Islet of Langerhans (tissue), 1 donor: ENCODE measurements at regions not wholly inside any gene's neighbourhood (a gene's known extent, or its start where the extent isn't known, plus 50 kb on each side); places are given as distances from the start of the nearest gene placed in this dataset.
"Not testable (repeated sequence)": the region's sequence is repeated elsewhere in the genome, so short reads cannot be mapped to it uniquely, and the experiment has no call there.

Experiments
- FAIRE-seq: peaks from one replicate; lab custom pipeline; 2011; peaks lifted over from hg19 to GRCh38; lab: Jason Lieb, UNC

DNA sequence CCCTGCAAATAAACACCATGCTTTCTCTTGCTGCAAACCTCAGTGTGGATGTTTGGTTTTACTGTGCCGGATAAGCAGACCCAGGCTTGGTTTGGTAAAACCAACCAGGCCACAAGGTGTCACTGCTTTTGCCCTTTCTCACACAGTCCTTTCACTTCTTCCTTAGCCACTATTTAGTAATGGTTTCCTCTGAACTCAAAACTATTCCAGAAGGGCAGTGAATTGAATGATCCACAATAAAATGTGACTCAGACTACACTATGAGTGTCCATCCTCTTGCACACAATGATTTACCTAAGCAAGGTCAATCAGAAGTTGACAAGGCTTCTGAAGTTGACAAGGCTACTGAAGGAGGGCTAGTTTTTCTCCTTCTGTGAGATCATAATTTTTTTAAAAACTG, 552.4 kb upstream of the CCDC54 start:
- no peak for FAIRE-seq

- FAIRE-seq: no peak
Observed at GRCh38 chr3:106825962-106826605, 551.2 kb upstream of the CCDC54 start.

GRCh38 chr3:106826791-106827311, 550.4 kb upstream of the CCDC54 start:
- no peak for FAIRE-seq

GRCh38 chr3:106827515-106828213, 549.6 kb upstream of the CCDC54 start:
- FAIRE-seq: no peak

- FAIRE-seq: no peak
Observed at GRCh38 chr3:106829206-106829605, 548.0 kb upstream of the CCDC54 start.

DNA sequence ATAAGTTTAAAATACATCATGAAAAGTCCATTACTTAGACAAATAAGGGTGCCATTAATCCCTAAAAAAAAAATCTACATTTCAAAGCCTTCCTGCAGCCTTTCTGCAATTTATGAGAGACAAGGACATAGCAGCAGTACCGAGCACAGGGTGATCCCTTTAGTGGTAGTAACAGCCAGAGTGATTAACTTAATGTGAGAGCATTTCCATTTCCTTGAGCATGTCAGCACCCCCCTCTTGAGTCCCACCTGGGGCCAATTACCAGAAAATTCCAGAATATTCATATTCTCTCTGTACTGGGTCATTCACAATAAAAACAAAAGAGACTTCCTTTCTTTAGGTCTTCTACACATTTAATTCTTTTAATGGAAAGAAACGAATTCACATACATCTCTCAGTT, 546.9 kb upstream of the CCDC54 start:
- FAIRE-seq: no peak

GRCh38 chr3:106836906-106837305, 540.3 kb upstream of the CCDC54 start:
- no peak for FAIRE-seq

DNA sequence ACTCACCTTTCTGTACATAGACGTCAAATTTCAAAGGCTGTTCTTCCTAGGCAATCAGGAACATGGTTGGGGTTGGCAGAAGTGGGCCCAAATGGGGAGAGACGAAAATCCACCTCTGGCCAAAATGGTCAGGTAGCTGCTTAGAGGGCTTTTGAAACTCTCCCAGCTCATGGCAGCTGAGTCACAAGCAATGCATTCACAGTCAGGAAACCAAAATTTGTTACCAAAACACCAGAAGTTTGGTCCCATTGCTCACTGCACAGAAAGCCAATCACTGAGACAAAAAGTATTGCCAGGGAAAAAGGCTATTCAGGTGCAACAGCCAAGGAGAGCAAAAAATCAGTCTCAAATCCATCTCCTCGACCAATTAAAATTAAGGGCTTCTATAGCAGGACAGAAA, 539.6 kb upstream of the CCDC54 start:
- FAIRE-seq: no peak

DNA sequence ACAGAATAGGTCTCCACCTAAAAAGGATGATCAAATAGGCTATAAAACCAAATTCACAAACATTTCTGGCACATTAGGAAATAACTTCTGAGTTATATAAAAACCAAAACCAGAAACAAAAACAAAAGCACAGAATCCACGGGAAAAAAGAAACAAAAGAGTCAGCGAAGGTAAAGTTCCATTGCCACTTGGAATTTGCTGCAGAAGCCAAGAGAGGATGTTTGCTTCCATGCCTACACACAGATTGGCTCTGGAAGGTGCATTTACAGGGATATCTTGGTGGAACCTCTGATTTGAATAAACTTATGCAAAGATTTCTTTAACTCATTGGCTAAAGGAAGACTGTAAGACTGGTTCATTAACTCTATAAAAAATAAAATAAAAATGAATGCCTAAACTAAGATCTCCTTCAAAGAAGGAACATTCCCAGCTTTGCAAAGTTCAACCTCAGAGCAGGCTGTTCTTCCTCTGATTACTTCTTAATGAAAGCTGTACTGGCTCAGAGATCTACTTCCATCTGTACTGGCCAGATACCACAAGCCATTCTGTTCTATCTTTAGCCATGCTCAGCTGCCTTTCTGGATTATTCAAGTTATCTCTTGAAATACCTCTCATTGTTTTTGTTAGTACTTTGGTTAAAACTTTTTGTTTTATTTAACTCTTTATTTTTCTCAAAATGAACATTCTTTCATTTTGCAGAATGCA, 537.5 kb upstream of the CCDC54 start:
- no peak for FAIRE-seq

DNA sequence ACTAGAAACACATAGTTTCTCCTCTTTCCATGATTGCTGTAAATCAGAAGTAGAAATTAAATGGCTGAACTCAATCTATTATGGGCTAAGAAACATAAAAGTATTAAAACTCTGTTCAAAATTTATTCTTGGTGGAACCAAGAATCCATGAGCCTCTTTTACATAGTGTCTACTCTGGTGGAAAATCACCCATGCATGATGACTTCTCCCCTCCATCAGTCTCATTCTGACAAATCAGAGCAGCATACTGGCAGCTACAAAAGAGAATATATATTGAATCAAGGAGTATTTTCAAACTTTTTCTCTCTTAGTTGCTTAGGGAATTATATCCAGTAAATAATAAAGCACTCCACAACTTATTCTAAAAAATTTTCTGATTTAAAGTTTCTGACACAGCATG, 536.9 kb upstream of the CCDC54 start:
- no peak for FAIRE-seq

DNA sequence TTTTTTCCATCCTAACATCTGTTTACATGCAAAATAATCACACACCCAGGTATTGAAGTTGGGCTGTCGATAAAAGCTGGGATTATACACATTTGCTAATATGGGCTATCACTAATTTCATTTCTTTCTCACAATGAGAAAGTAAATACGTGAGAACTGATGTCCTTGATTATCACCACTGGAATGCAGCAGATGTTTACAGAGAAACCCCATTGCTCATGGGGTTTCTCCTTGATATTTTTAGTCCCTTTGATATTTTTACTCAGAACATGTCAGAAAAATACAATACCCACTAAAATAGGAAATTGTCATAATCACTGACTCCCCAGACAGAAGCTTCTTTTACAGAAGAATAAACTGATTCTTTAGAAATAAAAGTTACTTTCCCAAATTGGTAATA, 535.1 kb upstream of the CCDC54 start:
- no peak for FAIRE-seq

- no peak for FAIRE-seq
Observed at GRCh38 chr3:106844638-106845037, 532.6 kb upstream of the CCDC54 start.

GRCh38 chr3:106848099-106848498, 529.1 kb upstream of the CCDC54 start:
- FAIRE-seq: no peak

DNA sequence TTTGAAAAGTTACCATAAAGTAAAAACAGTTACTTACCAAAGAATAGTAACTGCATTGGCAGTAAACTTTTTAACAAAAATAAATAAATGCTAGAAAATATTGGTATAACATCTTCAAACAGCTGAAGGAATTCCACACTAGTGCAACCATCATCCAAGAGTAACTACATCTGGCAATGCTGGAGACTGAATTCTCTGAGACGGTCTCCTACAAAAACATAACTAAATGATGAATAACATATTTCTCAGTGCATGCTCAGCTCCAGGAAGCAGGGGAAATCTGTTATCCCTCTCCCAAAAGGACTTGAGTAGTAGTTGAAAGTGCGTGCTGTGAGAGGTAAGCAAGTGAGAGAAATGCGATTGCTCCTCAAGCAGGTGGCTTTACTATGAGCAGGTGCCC, 526.8 kb upstream of the CCDC54 start:
- no peak for FAIRE-seq

DNA sequence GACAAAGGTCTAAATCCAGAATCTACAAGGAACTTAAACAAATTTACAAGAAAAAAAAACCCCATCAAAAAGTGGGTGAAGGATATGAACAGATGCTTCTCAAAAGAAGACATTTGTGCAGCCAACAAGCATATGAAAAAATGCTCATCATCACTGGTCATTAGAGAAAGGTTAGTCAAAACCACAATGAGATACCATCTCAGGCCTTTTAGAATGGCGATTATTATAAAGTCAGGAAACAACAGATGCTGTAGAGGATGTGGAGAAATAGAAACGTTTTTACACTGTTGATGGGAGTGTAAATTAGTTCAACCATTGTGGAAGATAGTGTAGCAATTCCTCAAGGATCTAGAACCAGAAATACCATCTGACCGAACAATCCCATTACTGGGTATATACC, 518.9 kb upstream of the CCDC54 start:
- not testable (repeated sequence) for FAIRE-seq

- FAIRE-seq: no peak
Observed at GRCh38 chr3:106860182-106860581, 517.1 kb upstream of the CCDC54 start.

- FAIRE-seq: no peak
Observed at GRCh38 chr3:106862067-106862466, 515.2 kb upstream of the CCDC54 start.

GRCh38 chr3:106877627-106878026, 499.6 kb upstream of the CCDC54 start:
- no peak for FAIRE-seq

DNA sequence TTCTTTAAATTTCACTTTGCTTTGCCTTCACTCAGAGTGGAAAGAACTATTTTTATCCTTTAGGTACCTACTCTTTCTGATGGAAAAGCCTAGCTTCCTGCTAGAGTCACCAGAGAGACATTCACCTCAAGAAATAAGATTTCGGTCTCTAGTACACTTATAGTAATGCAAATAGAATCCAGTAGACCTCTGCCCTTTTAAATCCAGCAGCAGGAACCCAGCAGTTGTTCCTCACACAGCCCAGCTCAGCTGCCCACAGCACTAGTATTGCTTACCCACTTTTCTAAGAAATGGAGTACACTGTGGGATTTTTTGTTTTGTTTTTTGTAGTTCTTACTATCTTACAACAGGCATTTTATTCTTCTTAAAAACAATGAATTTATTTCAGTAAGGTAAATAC, 497.0 kb upstream of the CCDC54 start:
- FAIRE-seq: no peak

DNA sequence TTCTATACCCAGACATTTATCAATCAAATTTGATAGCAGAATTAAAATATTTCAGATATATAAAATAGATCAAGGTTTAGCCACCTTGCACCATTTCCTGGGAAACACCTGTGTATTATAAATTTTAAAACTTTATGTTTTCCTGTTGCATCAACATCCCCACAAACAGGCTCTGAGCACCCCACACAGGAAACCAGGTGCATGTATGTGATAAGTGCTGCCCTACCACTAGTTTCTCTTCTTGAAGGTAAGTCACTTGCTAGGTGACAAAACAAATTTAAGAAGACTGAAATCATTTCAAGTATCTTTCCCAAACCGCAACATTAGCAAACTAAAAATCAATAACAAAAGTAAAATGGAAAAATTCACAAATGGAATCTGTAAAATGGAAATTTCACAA, 496.1 kb upstream of the CCDC54 start:
- FAIRE-seq: no peak

DNA sequence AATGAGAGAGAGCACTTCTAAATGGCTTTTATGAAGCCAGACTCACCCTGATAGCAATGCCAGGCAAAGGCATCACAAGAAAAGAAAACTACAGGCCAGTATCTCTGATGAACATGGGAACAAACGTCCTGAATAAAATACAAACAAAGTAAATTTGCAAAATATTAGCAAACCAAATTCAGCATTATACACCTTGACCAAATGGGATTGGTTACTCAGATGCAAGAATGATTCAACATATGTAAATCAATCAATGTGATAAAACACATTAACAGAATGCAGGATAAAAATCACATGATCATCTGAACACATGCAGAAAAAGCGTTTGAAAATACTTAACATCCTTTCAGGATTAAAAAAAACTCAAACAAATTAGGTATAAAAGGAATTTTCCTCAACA, 494.9 kb upstream of the CCDC54 start:
- no peak for FAIRE-seq

DNA sequence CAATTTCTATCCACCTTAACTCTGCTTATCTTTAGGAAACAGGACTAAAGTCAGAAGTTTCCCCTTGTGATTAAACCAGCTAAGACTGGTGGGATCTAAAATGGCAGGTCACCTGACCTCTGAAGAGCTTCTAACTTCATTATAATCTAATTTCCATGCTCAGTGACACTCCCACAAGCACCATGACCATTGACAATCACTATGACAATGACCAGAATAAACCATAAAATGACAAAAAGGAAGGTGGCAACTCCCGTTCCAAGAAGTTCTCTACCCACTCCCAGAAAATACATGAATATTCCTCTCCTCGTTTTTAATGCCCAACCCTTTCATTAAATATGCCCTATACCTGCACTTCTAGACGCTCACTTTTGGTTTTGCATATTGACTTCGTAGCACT, 471.2 kb upstream of the CCDC54 start:
- no peak for FAIRE-seq

DNA sequence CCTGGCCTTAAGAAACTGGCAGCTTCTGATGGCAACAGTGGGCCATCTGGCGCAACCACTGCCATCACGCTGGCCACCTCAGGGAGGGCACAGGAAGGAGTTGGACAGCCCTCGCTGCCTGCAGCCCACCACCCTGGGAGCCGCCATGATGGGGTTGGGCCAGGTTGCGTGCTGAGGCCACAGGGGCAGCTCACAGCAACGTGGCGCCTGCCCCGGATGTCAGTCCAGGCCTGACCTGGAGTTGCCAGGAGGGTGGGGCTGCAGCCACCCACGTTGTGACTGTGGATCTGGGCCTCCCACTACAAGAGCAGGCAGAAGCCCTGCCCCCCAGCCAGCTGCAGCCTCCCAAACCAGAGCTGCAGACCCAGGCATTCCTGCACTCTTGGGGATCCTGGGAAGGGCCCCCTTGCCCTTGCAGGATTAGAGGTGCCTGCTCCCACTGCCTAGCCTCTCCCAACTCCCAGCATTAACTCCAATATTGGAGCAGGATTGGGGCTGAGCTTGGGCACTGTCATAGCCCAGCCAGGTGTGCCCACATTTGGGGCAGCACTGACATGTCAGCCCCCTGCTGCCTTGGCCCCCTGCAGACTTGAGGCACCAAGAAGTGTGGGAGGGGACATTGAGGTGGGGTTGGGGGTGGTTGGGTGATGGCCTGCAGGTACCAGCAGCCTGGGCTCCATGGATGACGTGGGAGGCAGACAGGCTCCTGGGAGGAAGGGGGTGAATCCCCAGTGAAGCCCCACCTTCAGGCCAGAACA, 468.9 kb upstream of the CCDC54 start:
- no peak for FAIRE-seq
